Endothelial cell of umbilical vein (primary cell): ENCODE measurements at regions not wholly inside any gene's neighbourhood (a gene's known extent, or its start where the extent isn't known, plus 50 kb on each side); places are given as distances from the start of the nearest gene placed in this dataset.

Experiments
- POLR2AphosphoS5 ChIP-seq: IDR thresholded peaks from 2 replicates; pipeline ENCODE4 v1.6.1; 2012; ENCODE audit warnings: low read depth, mild to moderate bottlenecking, control low read depth, low read length, moderate library complexity; ENCODE audit not compliant: insufficient read depth
- TF ChIP-seq, protein P1 (sequence below), 2 donors: IDR thresholded peaks; 1 replicate in 1 of 2; 2 replicates in 1 of 2; pipeline ENCODE4 v1.5.1; 2011; ENCODE audit warnings: low read length in 2 of 2, mild to moderate bottlenecking in 2 of 2, moderate library complexity in 2 of 2, control low read depth in 1 of 2, inconsistent platforms in 1 of 2, low read depth in 1 of 2; ENCODE audit not compliant: insufficient read depth in 1 of 2; ENCODE audit errors: extremely low read depth in 1 of 2

DNA sequence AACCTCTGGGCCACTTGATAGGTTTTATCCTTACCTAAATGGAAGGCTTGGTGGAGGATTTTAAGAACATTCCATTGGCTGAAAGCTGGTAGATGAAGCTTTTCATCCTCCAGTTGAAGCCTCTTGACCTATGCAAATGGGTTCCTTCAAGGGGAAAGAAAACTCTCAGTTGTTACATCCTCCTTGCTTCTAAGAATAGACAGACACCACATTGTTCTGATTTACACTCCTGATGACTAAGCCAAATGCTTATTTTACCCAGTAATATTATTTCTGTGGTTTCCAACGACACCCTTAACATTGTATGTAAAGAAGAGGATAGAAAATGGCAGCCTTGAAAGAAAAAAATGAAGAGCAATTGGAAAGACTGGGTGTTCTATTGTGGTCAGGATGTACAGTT lies 480.5 kb downstream of the OTOL1 start:
- no peak for TF ChIP-seq POLR2AphosphoS5
- TF ChIP-seq, protein P1, sequence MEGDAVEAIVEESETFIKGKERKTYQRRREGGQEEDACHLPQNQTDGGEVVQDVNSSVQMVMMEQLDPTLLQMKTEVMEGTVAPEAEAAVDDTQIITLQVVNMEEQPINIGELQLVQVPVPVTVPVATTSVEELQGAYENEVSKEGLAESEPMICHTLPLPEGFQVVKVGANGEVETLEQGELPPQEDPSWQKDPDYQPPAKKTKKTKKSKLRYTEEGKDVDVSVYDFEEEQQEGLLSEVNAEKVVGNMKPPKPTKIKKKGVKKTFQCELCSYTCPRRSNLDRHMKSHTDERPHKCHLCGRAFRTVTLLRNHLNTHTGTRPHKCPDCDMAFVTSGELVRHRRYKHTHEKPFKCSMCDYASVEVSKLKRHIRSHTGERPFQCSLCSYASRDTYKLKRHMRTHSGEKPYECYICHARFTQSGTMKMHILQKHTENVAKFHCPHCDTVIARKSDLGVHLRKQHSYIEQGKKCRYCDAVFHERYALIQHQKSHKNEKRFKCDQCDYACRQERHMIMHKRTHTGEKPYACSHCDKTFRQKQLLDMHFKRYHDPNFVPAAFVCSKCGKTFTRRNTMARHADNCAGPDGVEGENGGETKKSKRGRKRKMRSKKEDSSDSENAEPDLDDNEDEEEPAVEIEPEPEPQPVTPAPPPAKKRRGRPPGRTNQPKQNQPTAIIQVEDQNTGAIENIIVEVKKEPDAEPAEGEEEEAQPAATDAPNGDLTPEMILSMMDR (IDR thresholded peaks at IDR 0.05; ENCODE audit: extremely low read depth in 1 of 2, insufficient read depth in 1 of 2, low read depth in 1 of 2, low read length in 2 of 2) = no peak
